A673 (cell line): ENCODE measurements at regions not wholly inside any gene's neighbourhood (a gene's known extent, or its start where the extent isn't known, plus 50 kb on each side); places are given as distances from the start of the nearest gene placed in this dataset.

Experiments used
- BruUV-seq: library from RNA; stranded (reverse); fragments of 400-500 nt; replicated peaks from 2 replicates; lab custom pipeline; 2021; lab: Mats Ljungman, UMichigan
- CTCF ChIA-PET: fragments of 300-600 bp; sonication (Branson Sonifier 250); formaldehyde crosslinking; loops from one replicate; lab custom pipeline; 2022; ENCODE audit warnings: antibody characterized with exemption; lab: Charles Lee
- POLR2A ChIA-PET: fragments of 300-600 bp; sonication (Branson Sonifier 250); formaldehyde crosslinking; loops from one replicate; lab custom pipeline; 2022; ENCODE audit warnings: antibody characterized with exemption; ENCODE audit not compliant: low non-redundant PET; lab: Charles Lee
- DNase-seq: peaks from one replicate; pipeline ENCODE4 v3.0.0-alpha.2; 2015; ENCODE audit warnings: low spot score
- H3K27ac ChIP-seq: fragments of 200-600 bp; sonication (generic); 2 replicates; pipeline ENCODE4 v1.5.1; 2016; ENCODE audit warnings: mixed run types, low read depth, mild to moderate bottlenecking, mixed read lengths, antibody characterized with exemption, low read length; ENCODE audit not compliant: poor library complexity, severe bottlenecking
- H3K27me3 ChIP-seq: fragments of 200-600 bp; sonication (generic); replicated peaks from 2 replicates; pipeline ENCODE4 v1.6.1; 2017; ENCODE audit warnings: mixed run types, low read depth, mild to moderate bottlenecking, mixed read lengths, antibody characterized with exemption, low read length; ENCODE audit not compliant: insufficient read depth, poor library complexity
- H3K36me3 ChIP-seq: fragments of 200-600 bp; sonication (generic); 2 replicates; pipeline ENCODE4 v1.6.1; 2016; ENCODE audit warnings: mixed run types, mild to moderate bottlenecking, mixed read lengths, antibody characterized with exemption, low read length; ENCODE audit not compliant: insufficient read depth, poor library complexity, severe bottlenecking
- H3K4me1 ChIP-seq: fragments of 200-600 bp; sonication (generic); 2 replicates; pipeline ENCODE4 v1.6.1; 2017; ENCODE audit warnings: mixed run types, mild to moderate bottlenecking, mixed read lengths, antibody characterized with exemption, low read length; ENCODE audit not compliant: insufficient read depth, poor library complexity, severe bottlenecking
- H3K4me3 ChIP-seq: fragments of 200-600 bp; sonication (generic); 2 replicates; pipeline ENCODE4 v1.5.1; 2016; ENCODE audit warnings: low read depth, mixed run types, mild to moderate bottlenecking, mixed read lengths, low read length; ENCODE audit not compliant: poor library complexity, severe bottlenecking
- H3K9me3 ChIP-seq: fragments of 200-600 bp; sonication (generic); 2 replicates; pipeline ENCODE4 v1.6.1; 2016; ENCODE audit warnings: mixed run types, low read depth, mild to moderate bottlenecking, mixed read lengths, antibody characterized with exemption, low read length; ENCODE audit not compliant: poor library complexity, severe bottlenecking
- CTCF ChIP-seq: fragments of 300-800, 200-600 bp; sonication (generic); conservative IDR thresholded peaks from 2 replicates; pipeline ENCODE4 v1.5.1; 2017; ENCODE audit warnings: low read depth, mild to moderate bottlenecking, antibody characterized with exemption, low read length, moderate library complexity, mixed read lengths
- EZH2 ChIP-seq: fragments of 200-600 bp; sonication (generic); IDR thresholded peaks from 2 replicates; pipeline ENCODE4 v1.6.1; 2017; ENCODE audit warnings: borderline replicate concordance, low read depth, mild to moderate bottlenecking, mixed read lengths, antibody characterized with exemption, low read length; ENCODE audit not compliant: poor library complexity, severe bottlenecking
- intact Hi-C: fragments of 100-400 bp; cut with micrococcal nuclease; formaldehyde crosslinking; loops from one replicate; pipeline ENCODE4 v1.10.0; 2022; ENCODE audit not compliant: unreplicated experiment

- POLR2A ChIA-PET, result no interaction called here
- Histone ChIP-seq H3K27me3 (peaks cover 5% of the 10 kb centered on the region), H3K27ac (no peak overlapping the region), H3K36me3 (no peaks in the 10 kb centered on the region), H3K4me3 (no peak overlapping the region), H3K9me3 (no peaks in the 10 kb centered on the region), H3K4me1 (no peaks in the 10 kb centered on the region)
- intact Hi-C loops, result no loop called here
- no peak for DNase-seq
- CTCF ChIA-PET, result no interaction called here
- TF ChIP-seq EZH2 (no peak), CTCF (no peak)
- no TSS peak for BruUV-seq
These were observed 191.6 kb upstream of the CCN2 start for GRCh38 chr6:132142768-132143167.

DNA sequence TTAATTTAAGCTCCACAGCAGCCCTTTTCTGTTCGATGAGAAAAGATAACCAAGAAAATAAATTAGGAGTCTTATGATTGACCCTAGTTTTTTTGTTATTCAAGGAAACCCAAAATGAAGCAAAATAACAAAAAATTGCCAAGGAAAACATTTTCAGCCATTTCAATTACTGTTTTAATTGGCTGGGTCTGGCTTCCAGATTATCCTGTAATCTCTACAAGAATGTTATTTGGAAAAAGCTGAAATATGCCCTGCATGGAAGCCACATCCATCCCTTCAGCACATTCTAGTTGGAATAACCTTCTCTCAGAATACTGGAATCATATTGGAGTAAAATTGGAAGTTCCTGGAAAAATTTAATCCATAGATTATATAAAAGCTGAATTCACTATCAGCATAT is 191.1 kb upstream of the CCN2 start:
- TF ChIP-seq EZH2 (no peak), CTCF (no peak)
- POLR2A ChIA-PET, result no interaction called here
- Histone ChIP-seq H3K4me3 (no peak overlapping the region), H3K27me3 (peaks cover 5% of the 10 kb centered on the region), H3K36me3 (no peaks in the 10 kb centered on the region), H3K4me1 (no peaks in the 10 kb centered on the region), H3K27ac (no peak overlapping the region), H3K9me3 (no peaks in the 10 kb centered on the region)
- no TSS peak for BruUV-seq
- CTCF ChIA-PET, result no interaction called here
- intact Hi-C loops, result no loop called here
- no peak for DNase-seq

- ChIA-PET POLR2A (no interaction called here), CTCF (no interaction called here)
These were observed 189.0 kb upstream of the CCN2 start for GRCh38 chr6:132140189-132140588.

More at GRCh38 chr6:132140189-132140588, 189.0 kb upstream of the CCN2 start:
- intact Hi-C loops, result no loop called here
- no peaks in the 10 kb centered on the region for H3K36me3 ChIP-seq
- BruUV-seq, result no TSS peak
- peaks cover 5% of the 10 kb centered on the region for H3K27me3 ChIP-seq
- no peak for TF ChIP-seq EZH2
- TF ChIP-seq CTCF, result no peak
- no peaks in the 10 kb centered on the region for H3K4me1 ChIP-seq
- H3K4me3 ChIP-seq, result no peak overlapping the region
- no peak overlapping the region for H3K27ac ChIP-seq
- H3K9me3 ChIP-seq, result no peaks in the 10 kb centered on the region
- DNase-seq, result no peak
